Natural killer cell (primary cell): ENCODE measurements at regions not wholly inside any gene's neighbourhood (a gene's known extent, or its start where the extent isn't known, plus 50 kb on each side); places are given as distances from the start of the nearest gene placed in this dataset.
"Not testable (repeated sequence)": the region's sequence is repeated elsewhere in the genome, so short reads cannot be mapped to it uniquely, and the experiment has no call there.

ENCODE experiments used
- ATAC-seq, 3 donors: fragments of 150-1000 bp in 2 of 3; fragments of 200-7000 bp in 1 of 3; cut with Tn5 transposase; 1 replicate in 1 of 3; 2 replicates in 2 of 3; pipeline ENCODE4 v1.10.0; 2021; ENCODE audit warnings: mild to moderate bottlenecking in 2 of 3, moderate library complexity in 2 of 3
- DNase-seq, 2 donors: peaks; one replicate each; pipeline versions ENCODE4 v3.0.0 to v3.0.0-alpha.2; 2013 to 2021; ENCODE audit warnings: mixed read lengths in 1 of 2
- H3K27ac ChIP-seq: one replicate; pipeline ENCODE4 v1.5.1; 2013; ENCODE audit warnings: mild to moderate bottlenecking, low read length
- H3K27me3 ChIP-seq: one replicate; pipeline ENCODE4 v1.6.1; 2013; ENCODE audit warnings: low read length; ENCODE audit not compliant: control insufficient read depth, insufficient read depth
- H3K36me3 ChIP-seq: one replicate; pipeline ENCODE4 v1.6.1; 2013; ENCODE audit warnings: low read length; ENCODE audit not compliant: control insufficient read depth, insufficient read depth
- H3K4me1 ChIP-seq: one replicate; pipeline ENCODE4 v1.6.1; 2013; ENCODE audit warnings: low read length; ENCODE audit not compliant: control insufficient read depth, insufficient read depth
- H3K4me3 ChIP-seq: one replicate; pipeline ENCODE4 v1.5.1; 2013; ENCODE audit warnings: low read length
- H3K9me3 ChIP-seq: one replicate; pipeline ENCODE4 v1.6.1; 2013; ENCODE audit warnings: low read length; ENCODE audit not compliant: control insufficient read depth, insufficient read depth
- H3K27ac Mint-ChIP-seq, 2 donors: one replicate each; pipeline ENCODE4 v1.8.0; 2022; ENCODE audit warnings: mild to moderate bottlenecking in 2 of 2, mixed read lengths in 2 of 2, moderate library complexity in 1 of 2
- H3K27me3 Mint-ChIP-seq, 2 donors: one replicate each; pipeline ENCODE4 v1.8.0; 2022; ENCODE audit warnings: low read depth in 2 of 2, mixed read lengths in 2 of 2
- H3K36me3 Mint-ChIP-seq: one replicate; pipeline ENCODE4 v1.8.0; 2022; ENCODE audit warnings: mixed read lengths
- H3K4me1 Mint-ChIP-seq, 2 donors: one replicate each; pipeline ENCODE4 v1.8.0; 2022; ENCODE audit warnings: mixed read lengths in 2 of 2
- H3K4me3 Mint-ChIP-seq: one replicate; pipeline ENCODE4 v1.8.0; 2022; ENCODE audit warnings: mild to moderate bottlenecking, moderate library complexity, mixed read lengths
- H3K9me3 Mint-ChIP-seq, 2 donors: one replicate each; pipeline ENCODE4 v1.8.0; 2022; ENCODE audit warnings: mixed read lengths in 2 of 2
- WGBS: methylation state at CpG from one replicate; pipeline ENCODE4 v1.1.7; 2013; ENCODE audit warnings: missing lambda C conversion rate; ENCODE audit not compliant: insufficient coverage; 5-methylcytosine and 5-hydroxymethylcytosine counted together
- intact Hi-C: fragments of 100-400 bp; cut with micrococcal nuclease; formaldehyde crosslinking; loops from one replicate; pipeline ENCODE4 v1.14.2; 2022
- TF ChIP-seq, protein P1 (sequence below): fragments of 200-600 bp; IDR thresholded peaks from one replicate; pipeline ENCODE4 v1.8.0; 2022; ENCODE audit warnings: antibody characterized with exemption

DNA sequence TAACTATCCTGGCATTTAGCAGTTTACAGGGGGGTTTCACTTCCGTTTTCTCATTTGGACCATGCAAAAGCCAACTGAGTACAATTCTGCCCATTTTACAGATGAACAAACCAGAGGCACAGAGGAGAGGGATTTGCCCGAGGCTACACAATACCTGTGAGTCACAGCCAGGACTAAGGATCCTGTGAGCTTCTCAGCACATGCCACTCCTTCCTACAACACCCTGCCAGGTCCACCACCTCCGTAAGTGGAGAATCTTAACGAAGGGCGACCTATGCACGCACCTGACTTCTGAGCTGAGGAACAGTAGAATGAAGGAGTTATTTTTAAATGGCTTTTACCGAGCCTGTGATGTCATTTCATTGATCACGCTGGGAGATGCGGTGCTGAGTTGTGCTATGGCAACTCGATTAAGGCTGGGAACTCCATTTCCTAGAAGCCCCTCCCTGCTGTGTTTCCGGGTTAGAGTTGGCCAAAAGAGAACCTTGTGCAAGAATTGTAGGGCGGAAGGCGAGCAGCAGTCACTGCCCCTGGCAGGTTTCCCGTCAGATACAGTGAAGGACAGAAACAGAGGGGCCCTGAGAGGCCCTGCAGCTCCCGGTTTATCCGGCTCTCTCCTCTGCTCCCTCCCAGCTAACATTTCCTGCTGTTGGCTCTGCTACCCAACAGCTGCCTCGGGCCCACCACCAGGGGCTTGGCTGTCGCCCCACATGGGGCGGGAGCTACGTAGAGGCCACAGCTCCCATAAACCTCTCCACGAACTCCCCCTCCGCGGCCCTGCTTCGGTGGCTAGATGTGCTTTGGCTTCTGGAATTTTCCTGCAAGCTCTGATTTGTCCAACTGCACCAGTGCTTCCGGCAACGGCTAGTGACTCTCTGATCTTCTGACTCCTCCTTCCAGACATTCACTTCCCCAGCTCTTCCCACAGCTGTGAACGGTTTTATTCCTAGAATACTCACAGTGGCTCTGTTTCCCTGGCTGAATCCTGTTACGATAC is 75.1 kb upstream of the USP9X start:
- H3K36me3 ChIP-seq, result no peaks in the 10 kb centered on the region
- TF ChIP-seq, protein P1, sequence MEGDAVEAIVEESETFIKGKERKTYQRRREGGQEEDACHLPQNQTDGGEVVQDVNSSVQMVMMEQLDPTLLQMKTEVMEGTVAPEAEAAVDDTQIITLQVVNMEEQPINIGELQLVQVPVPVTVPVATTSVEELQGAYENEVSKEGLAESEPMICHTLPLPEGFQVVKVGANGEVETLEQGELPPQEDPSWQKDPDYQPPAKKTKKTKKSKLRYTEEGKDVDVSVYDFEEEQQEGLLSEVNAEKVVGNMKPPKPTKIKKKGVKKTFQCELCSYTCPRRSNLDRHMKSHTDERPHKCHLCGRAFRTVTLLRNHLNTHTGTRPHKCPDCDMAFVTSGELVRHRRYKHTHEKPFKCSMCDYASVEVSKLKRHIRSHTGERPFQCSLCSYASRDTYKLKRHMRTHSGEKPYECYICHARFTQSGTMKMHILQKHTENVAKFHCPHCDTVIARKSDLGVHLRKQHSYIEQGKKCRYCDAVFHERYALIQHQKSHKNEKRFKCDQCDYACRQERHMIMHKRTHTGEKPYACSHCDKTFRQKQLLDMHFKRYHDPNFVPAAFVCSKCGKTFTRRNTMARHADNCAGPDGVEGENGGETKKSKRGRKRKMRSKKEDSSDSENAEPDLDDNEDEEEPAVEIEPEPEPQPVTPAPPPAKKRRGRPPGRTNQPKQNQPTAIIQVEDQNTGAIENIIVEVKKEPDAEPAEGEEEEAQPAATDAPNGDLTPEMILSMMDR, result no peak
- H3K27ac ChIP-seq, result peak overlapping the region; percentile 69
- H3K4me1 Mint-ChIP-seq, result peaks cover 6 to 14% of the 10 kb centered on the region in 2 donors
- no peaks in the 10 kb centered on the region for H3K9me3 Mint-ChIP-seq
- intact Hi-C loops, result loop anchor here (5.0 kb wide), 1 partner anchor 102 kb away; no protein-coding TSS in a partner anchor
- H3K36me3 Mint-ChIP-seq, result no peaks in the 10 kb centered on the region
- H3K4me1 ChIP-seq, result peaks cover 12% of the 10 kb centered on the region
- H3K27ac Mint-ChIP-seq, result peak overlapping the region; percentile 56 to 91
- 8% methylated on average over 24 of the region's 28 CpGs for WGBS
- peaks cover 0 to 14% of the 10 kb centered on the region in 2 donors for H3K27me3 Mint-ChIP-seq
- peak overlapping the region; percentile 37 for H3K4me3 ChIP-seq
- no peaks in the 10 kb centered on the region for H3K9me3 ChIP-seq
- peak; percentile 87 to 91 (median 89) for ATAC-seq
- peak overlapping the region; percentile 64 for H3K4me3 Mint-ChIP-seq
- DNase-seq, result peak; percentile 26 to 72
- H3K27me3 ChIP-seq, result no peaks in the 10 kb centered on the region

DNA sequence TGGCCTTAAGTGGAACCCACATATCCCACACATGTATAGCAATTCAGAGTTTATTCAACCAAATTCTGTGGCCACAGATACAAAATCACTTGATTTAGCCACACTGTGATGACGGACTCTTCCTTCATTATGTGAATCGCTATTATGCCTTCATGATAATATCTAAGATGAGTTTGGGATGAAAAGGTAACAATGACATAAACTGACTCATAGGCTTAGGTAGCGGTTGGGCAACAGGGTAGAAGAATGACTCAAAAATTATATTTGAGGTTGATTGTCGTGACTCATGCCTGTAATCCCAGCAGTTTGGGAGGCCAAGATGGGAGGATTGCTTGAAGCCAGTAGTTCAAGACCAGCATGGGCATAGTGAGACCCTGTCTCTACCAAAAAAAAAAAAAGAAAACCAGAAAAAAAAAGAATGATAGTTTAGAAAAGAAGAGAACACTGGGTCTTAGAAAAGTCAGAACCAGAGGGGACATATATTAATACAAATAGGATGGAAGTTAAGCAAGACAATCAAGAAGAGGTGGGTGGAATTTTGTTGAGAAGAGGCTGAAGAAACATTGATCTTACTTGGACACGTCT is 70.4 kb upstream of the USP9X start:
- H3K36me3 ChIP-seq, result no peaks in the 10 kb centered on the region
- ATAC-seq (no peak), DNase-seq (no peak)
- peaks cover 6 to 12% of the 10 kb centered on the region in 2 donors for H3K4me1 Mint-ChIP-seq
- no peak overlapping the region for H3K4me3 Mint-ChIP-seq
- no peak overlapping the region for H3K27ac Mint-ChIP-seq
- H3K27ac ChIP-seq, result no peak overlapping the region
- no peaks in the 10 kb centered on the region for H3K36me3 Mint-ChIP-seq
- peaks cover 8% of the 10 kb centered on the region for H3K4me1 ChIP-seq
- no peak overlapping the region for H3K4me3 ChIP-seq
- no peaks in the 10 kb centered on the region for H3K9me3 ChIP-seq
- 82% methylated on average over 3 of the region's 5 CpGs for WGBS
- no peaks in the 10 kb centered on the region for H3K27me3 ChIP-seq
- no peaks in the 10 kb centered on the region for H3K9me3 Mint-ChIP-seq
- peaks cover 2 to 21% of the 10 kb centered on the region in 2 donors for H3K27me3 Mint-ChIP-seq
- TF ChIP-seq, protein P1, result no peak
- intact Hi-C loops, result loop anchor here (5.0 kb wide), 1 partner anchor 97 kb away; no protein-coding TSS in a partner anchor

DNA sequence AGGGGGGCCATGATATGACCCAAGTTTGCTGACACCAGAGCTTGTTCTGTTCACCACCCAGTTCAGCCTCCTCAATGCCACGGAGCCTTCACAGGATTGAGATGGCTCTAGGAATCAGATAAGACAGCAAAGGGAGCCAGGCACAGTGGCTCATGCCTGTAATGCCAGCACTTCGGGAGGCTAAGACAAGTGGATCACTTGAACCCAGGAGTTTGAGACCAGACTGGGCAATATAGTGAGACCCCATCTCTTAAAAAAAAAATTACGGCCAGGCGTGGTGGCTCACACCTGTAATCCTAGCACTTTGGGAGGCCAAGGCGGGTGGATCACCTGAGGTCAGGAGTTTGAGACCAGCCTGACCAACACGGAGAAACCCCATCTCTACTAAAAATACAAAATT is 67.5 kb upstream of the USP9X start:
- H3K4me3 ChIP-seq, H3K4me1 Mint-ChIP-seq, H3K4me1 ChIP-seq, H3K4me3 Mint-ChIP-seq, ATAC-seq, H3K27ac ChIP-seq, DNase-seq, H3K36me3 Mint-ChIP-seq, H3K36me3 ChIP-seq, H3K9me3 ChIP-seq, H3K27ac Mint-ChIP-seq, H3K27me3 ChIP-seq, intact Hi-C loops, H3K9me3 Mint-ChIP-seq: not testable (repeated sequence)
- peaks cover 2 to 15% of the 10 kb centered on the region in 2 donors for H3K27me3 Mint-ChIP-seq
- 95% methylated on average over 6 of the region's 6 CpGs for WGBS

DNA sequence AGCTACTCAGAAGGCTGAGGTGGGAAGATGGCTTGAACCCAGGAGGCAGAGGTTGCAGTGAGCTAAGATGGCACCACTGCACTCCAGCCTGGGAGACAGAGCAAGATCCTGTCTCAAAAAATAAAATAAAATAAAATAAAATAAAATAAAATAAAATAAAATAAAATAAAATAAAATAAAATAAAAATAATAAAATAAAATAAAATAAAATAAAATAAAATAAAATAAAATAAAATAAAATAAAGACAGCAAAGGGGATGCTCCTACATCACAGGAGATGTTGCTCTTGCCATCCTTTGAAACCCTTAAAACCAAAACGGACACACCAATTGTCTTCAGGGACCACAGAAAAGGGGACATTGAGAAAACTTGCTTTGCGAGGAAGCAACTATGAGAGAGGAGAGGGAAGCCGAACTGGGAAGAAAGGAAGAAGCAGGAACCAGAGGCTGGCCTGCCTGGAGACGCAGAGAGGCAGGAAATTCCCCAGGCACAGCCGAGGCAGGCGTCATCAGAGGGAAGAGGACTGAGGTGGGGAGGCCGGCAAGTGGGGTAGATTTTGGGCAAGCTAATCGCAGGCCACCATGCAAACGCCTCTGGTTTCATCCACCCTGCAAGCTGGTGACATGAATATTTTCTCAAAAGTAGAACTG is 66.7 kb upstream of the USP9X start:
- H3K36me3 Mint-ChIP-seq, ATAC-seq, H3K27me3 ChIP-seq, H3K4me1 ChIP-seq, H3K36me3 ChIP-seq, H3K27ac ChIP-seq, H3K4me1 Mint-ChIP-seq, intact Hi-C loops, H3K4me3 ChIP-seq, H3K27ac Mint-ChIP-seq, H3K9me3 Mint-ChIP-seq, H3K9me3 ChIP-seq, H3K4me3 Mint-ChIP-seq, DNase-seq: not testable (repeated sequence)
- H3K27me3 Mint-ChIP-seq, result peaks cover 2 to 15% of the 10 kb centered on the region in 2 donors
- WGBS, result 92% methylated on average over 8 of the region's 9 CpGs
